ACC112 (cell line): ENCODE measurements at regions not wholly inside any gene's neighbourhood (a gene's known extent, or its start where the extent isn't known, plus 50 kb on each side); places are given as distances from the start of the nearest gene placed in this dataset.

Experiments
- H2AFZ ChIP-seq: fragments of 200-600 bp; sonication (generic); one replicate; pipeline ENCODE4 v1.6.0; 2017; ENCODE audit warnings: antibody characterized with exemption, low read length; ENCODE audit not compliant: unreplicated experiment
- H3K27ac ChIP-seq: fragments of 200-600 bp; sonication (generic); 2 replicates; pipeline ENCODE4 v1.5.1; 2014; ENCODE audit warnings: low read depth, mild to moderate bottlenecking, antibody characterized with exemption, low read length, moderate library complexity
- H3K27me3 ChIP-seq: fragments of 200-600 bp; sonication (generic); 2 replicates; pipeline ENCODE4 v1.6.1; 2014; ENCODE audit warnings: mild to moderate bottlenecking, antibody characterized with exemption, low read length, moderate library complexity, mixed read lengths; ENCODE audit not compliant: insufficient read depth
- H3K36me3 ChIP-seq: fragments of 200-600 bp; sonication (generic); 2 replicates; pipeline ENCODE4 v1.6.1; 2016; ENCODE audit warnings: mild to moderate bottlenecking, antibody characterized with exemption, low read length, moderate library complexity, mixed read lengths; ENCODE audit not compliant: insufficient read depth
- H3K4me1 ChIP-seq: fragments of 200-600 bp; sonication (generic); one replicate; pipeline ENCODE4 v1.6.1; 2016; ENCODE audit warnings: low read length, mixed read lengths; ENCODE audit not compliant: insufficient read depth, unreplicated experiment, control insufficient read depth
- H3K4me3 ChIP-seq: fragments of 200-600 bp; sonication (generic); 2 replicates; pipeline ENCODE4 v1.5.1; 2014; ENCODE audit warnings: mild to moderate bottlenecking, low read depth, low read length
- H3K79me2 ChIP-seq: fragments of 200-600 bp; sonication (generic); one replicate; pipeline ENCODE4 v1.6.0; 2016; ENCODE audit warnings: low read length; ENCODE audit not compliant: control insufficient read depth, unreplicated experiment, insufficient read depth

- no peak overlapping the region for H2AFZ ChIP-seq
- H3K4me1 ChIP-seq, result no peaks in the 10 kb centered on the region
- no peaks in the 10 kb centered on the region for H3K36me3 ChIP-seq
- H3K79me2 ChIP-seq, result no peaks in the 10 kb centered on the region
- no peaks in the 10 kb centered on the region for H3K27me3 ChIP-seq
- H3K4me3 ChIP-seq, result no peak overlapping the region
- H3K27ac ChIP-seq, result no peak overlapping the region
These were observed 239.4 kb upstream of the SKOR2 start for GRCh38 chr18:47490882-47491281.

- H3K4me3 ChIP-seq, result no peak overlapping the region
- H3K4me1 ChIP-seq, result no peaks in the 10 kb centered on the region
- no peaks in the 10 kb centered on the region for H3K36me3 ChIP-seq
- no peak overlapping the region for H2AFZ ChIP-seq
- H3K27me3 ChIP-seq, result no peaks in the 10 kb centered on the region
- no peak overlapping the region for H3K27ac ChIP-seq
- H3K79me2 ChIP-seq, result no peaks in the 10 kb centered on the region
These were observed 233.8 kb upstream of the SKOR2 start for GRCh38 chr18:47485221-47485797.

- H3K27me3 ChIP-seq, result no peaks in the 10 kb centered on the region
- H3K79me2 ChIP-seq, result no peaks in the 10 kb centered on the region
- H3K36me3 ChIP-seq, result no peaks in the 10 kb centered on the region
- no peak overlapping the region for H3K4me3 ChIP-seq
- no peak overlapping the region for H2AFZ ChIP-seq
- H3K4me1 ChIP-seq, result no peaks in the 10 kb centered on the region
- no peak overlapping the region for H3K27ac ChIP-seq
These were observed 232.6 kb upstream of the SKOR2 start for GRCh38 chr18:47484068-47484467.

- Histone ChIP-seq H2AFZ (no peak overlapping the region), H3K27me3 (no peaks in the 10 kb centered on the region), H3K36me3 (no peaks in the 10 kb centered on the region), H3K27ac (no peak overlapping the region), H3K4me3 (no peak overlapping the region), H3K79me2 (no peaks in the 10 kb centered on the region), H3K4me1 (no peaks in the 10 kb centered on the region)
These were observed 228.7 kb upstream of the SKOR2 start for GRCh38 chr18:47480166-47480565.

GRCh38 chr18:47471784-47472183, 220.3 kb upstream of the SKOR2 start:
- no peaks in the 10 kb centered on the region for H3K4me1 ChIP-seq
- H3K36me3 ChIP-seq, result no peaks in the 10 kb centered on the region
- H3K79me2 ChIP-seq, result no peaks in the 10 kb centered on the region

GRCh38 chr18:47470941-47471340, 219.5 kb upstream of the SKOR2 start:
- Histone ChIP-seq H3K27ac (no peak overlapping the region), H3K27me3 (no peaks in the 10 kb centered on the region), H3K79me2 (no peaks in the 10 kb centered on the region), H2AFZ (no peak overlapping the region), H3K36me3 (no peaks in the 10 kb centered on the region), H3K4me1 (no peaks in the 10 kb centered on the region), H3K4me3 (no peak overlapping the region)

More at GRCh38 chr18:47471784-47472183, 220.3 kb upstream of the SKOR2 start:
- Histone ChIP-seq H2AFZ (no peak overlapping the region), H3K27ac (no peak overlapping the region), H3K27me3 (no peaks in the 10 kb centered on the region), H3K4me3 (no peak overlapping the region)

GRCh38 chr18:47469576-47469975, 218.1 kb upstream of the SKOR2 start:
- Histone ChIP-seq H3K27ac (no peak overlapping the region), H2AFZ (no peak overlapping the region), H3K4me1 (no peaks in the 10 kb centered on the region), H3K79me2 (no peaks in the 10 kb centered on the region), H3K27me3 (no peaks in the 10 kb centered on the region), H3K36me3 (no peaks in the 10 kb centered on the region), H3K4me3 (no peak overlapping the region)

GRCh38 chr18:47461977-47462376, 210.5 kb upstream of the SKOR2 start:
- H2AFZ ChIP-seq, result no peak overlapping the region

GRCh38 chr18:47461406-47461948, 210.0 kb upstream of the SKOR2 start:
- Histone ChIP-seq H3K4me1 (no peaks in the 10 kb centered on the region), H3K27ac (no peak overlapping the region), H3K27me3 (no peaks in the 10 kb centered on the region), H3K4me3 (no peak overlapping the region), H3K79me2 (no peaks in the 10 kb centered on the region), H2AFZ (no peak overlapping the region), H3K36me3 (no peaks in the 10 kb centered on the region)

More at GRCh38 chr18:47461977-47462376, 210.5 kb upstream of the SKOR2 start:
- H3K36me3 ChIP-seq, result no peaks in the 10 kb centered on the region
- H3K27me3 ChIP-seq, result no peaks in the 10 kb centered on the region
- no peak overlapping the region for H3K4me3 ChIP-seq
- H3K4me1 ChIP-seq, result no peaks in the 10 kb centered on the region
- H3K27ac ChIP-seq, result no peak overlapping the region
- no peaks in the 10 kb centered on the region for H3K79me2 ChIP-seq

GRCh38 chr18:47458483-47458882, 207.0 kb upstream of the SKOR2 start:
- H3K4me3 ChIP-seq, result no peak overlapping the region
- H3K4me1 ChIP-seq, result no peaks in the 10 kb centered on the region
- no peak overlapping the region for H3K27ac ChIP-seq
- H3K79me2 ChIP-seq, result no peaks in the 10 kb centered on the region
- H2AFZ ChIP-seq, result no peak overlapping the region
- H3K27me3 ChIP-seq, result no peaks in the 10 kb centered on the region
- no peaks in the 10 kb centered on the region for H3K36me3 ChIP-seq

GRCh38 chr18:47457614-47458013, 206.2 kb upstream of the SKOR2 start:
- Histone ChIP-seq H3K4me3 (no peak overlapping the region), H2AFZ (no peak overlapping the region), H3K27me3 (no peaks in the 10 kb centered on the region), H3K36me3 (no peaks in the 10 kb centered on the region), H3K79me2 (no peaks in the 10 kb centered on the region), H3K4me1 (no peaks in the 10 kb centered on the region), H3K27ac (no peak overlapping the region)
